DOHH2 (cell line): ENCODE measurements at regions not wholly inside any gene's neighbourhood (a gene's known extent, or its start where the extent isn't known, plus 50 kb on each side); places are given as distances from the start of the nearest gene placed in this dataset.

Source experiments
- EZH2phosphoT487 ChIP-seq: fragments of 200-600 bp; sonication (generic); IDR thresholded peaks from 2 replicates; pipeline ENCODE4 v1.6.1; 2017; ENCODE audit warnings: borderline replicate concordance, mild to moderate bottlenecking, antibody characterized with exemption, low read length, moderate library complexity, mixed read lengths
- TF ChIP-seq, protein P1 (sequence below): fragments of 200-600 bp; sonication (generic); IDR thresholded peaks from one replicate; pipeline ENCODE4 v1.5.1; 2014; ENCODE audit warnings: antibody characterized with exemption, mild to moderate bottlenecking, low read depth, low read length; ENCODE audit not compliant: poor library complexity, severe bottlenecking

GRCh38 chr13:47475441-47475948 lies 525.6 kb downstream of the SUCLA2 start:
- no peak for TF ChIP-seq EZH2phosphoT487
- TF ChIP-seq, protein P1, sequence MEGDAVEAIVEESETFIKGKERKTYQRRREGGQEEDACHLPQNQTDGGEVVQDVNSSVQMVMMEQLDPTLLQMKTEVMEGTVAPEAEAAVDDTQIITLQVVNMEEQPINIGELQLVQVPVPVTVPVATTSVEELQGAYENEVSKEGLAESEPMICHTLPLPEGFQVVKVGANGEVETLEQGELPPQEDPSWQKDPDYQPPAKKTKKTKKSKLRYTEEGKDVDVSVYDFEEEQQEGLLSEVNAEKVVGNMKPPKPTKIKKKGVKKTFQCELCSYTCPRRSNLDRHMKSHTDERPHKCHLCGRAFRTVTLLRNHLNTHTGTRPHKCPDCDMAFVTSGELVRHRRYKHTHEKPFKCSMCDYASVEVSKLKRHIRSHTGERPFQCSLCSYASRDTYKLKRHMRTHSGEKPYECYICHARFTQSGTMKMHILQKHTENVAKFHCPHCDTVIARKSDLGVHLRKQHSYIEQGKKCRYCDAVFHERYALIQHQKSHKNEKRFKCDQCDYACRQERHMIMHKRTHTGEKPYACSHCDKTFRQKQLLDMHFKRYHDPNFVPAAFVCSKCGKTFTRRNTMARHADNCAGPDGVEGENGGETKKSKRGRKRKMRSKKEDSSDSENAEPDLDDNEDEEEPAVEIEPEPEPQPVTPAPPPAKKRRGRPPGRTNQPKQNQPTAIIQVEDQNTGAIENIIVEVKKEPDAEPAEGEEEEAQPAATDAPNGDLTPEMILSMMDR: no peak
